Prostate gland (tissue), 2 donors: ENCODE measurements at regions not wholly inside any gene's neighbourhood (a gene's known extent, or its start where the extent isn't known, plus 50 kb on each side); places are given as distances from the start of the nearest gene placed in this dataset.

ENCODE experiments used
- DNase-seq: peaks from one replicate; pipeline ENCODE4 v3.0.0-alpha.2; 2019; ENCODE audit warnings: low spot score
- H3K27ac ChIP-seq, 2 donors: fragments of 200-600 bp; sonication (generic); 2 replicates each; pipeline ENCODE4 v1.5.1; 2017 to 2019
- H3K27me3 ChIP-seq: fragments of 200-600 bp; sonication (generic); replicated peaks from 2 replicates; pipeline ENCODE4 v1.5.1; 2019; ENCODE audit not compliant: insufficient read depth
- H3K36me3 ChIP-seq, 2 donors: fragments of 200-600 bp; sonication (generic); 1 replicate in 1 of 2; 2 replicates in 1 of 2; pipeline versions ENCODE4 v1.5.1 to v1.8.1; 2017 to 2019
- H3K4me1 ChIP-seq: fragments of 200-600 bp; sonication (generic); replicated peaks from 2 replicates; pipeline ENCODE4 v1.5.1; 2019
- H3K4me3 ChIP-seq, 2 donors: fragments of 200-600 bp; sonication (generic); 2 replicates each; pipeline ENCODE4 v1.5.1; 2017 to 2019
- H3K9me3 ChIP-seq: fragments of 200-600 bp; sonication (generic); 2 replicates; pipeline ENCODE4 v1.5.1; 2017
- POLR2A ChIP-seq: fragments of 450-650 bp; IDR thresholded peaks from one replicate; pipeline ENCODE4 v1.6.1; 2016; ENCODE audit warnings: antibody characterized with exemption, mild to moderate bottlenecking
- POLR2AphosphoS5 ChIP-seq: sonication (generic); formaldehyde crosslinking; IDR thresholded peaks from one replicate; pipeline ENCODE4 v1.6.1; 2017; ENCODE audit warnings: antibody characterized with exemption
- WGBS: methylation state at CpG from one replicate; pipeline ENCODE4 v1.1.5; 2018; 5-methylcytosine and 5-hydroxymethylcytosine counted together
- intact Hi-C: fragments of 100-400 bp; cut with DNase I; formaldehyde crosslinking; loops from one replicate; pipeline ENCODE4 v1.14.2; 2022
- TF ChIP-seq, protein P1 (sequence below), 4 experiments: fragments of 200-600 bp in 2 of 4; fragments of 450-650 bp in 2 of 4; sonication (generic) in 2 of 4; IDR thresholded peaks; 1 replicate in 3 of 4; 2 replicates in 1 of 4; pipeline ENCODE4 v1.5.1; 2016 to 2019; ENCODE audit warnings: antibody characterized with exemption in 4 of 4, mild to moderate bottlenecking in 2 of 4, moderate library complexity in 2 of 4

DNA sequence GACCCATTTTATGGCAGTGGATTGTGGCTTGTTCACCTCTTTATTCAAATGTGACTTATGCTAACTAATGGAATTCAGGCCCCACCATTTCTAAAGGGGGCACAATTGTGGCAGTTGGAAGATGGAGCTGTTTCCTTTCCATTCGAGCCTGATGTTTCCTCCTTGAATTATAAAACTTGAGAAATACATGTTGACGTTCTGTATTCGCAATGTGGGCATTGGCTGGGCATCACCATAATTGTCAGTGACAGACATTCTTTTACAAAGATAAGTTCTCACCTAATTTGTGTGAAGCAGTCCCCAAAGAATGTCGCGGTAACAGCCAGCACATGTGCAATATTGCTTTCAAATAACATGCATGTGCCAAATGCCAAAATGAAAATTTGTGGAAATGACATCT lies 1070.2 kb upstream of the TENM3 start:
- Histone ChIP-seq H3K9me3 (no peaks in the 10 kb centered on the region), H3K27me3 (peaks cover 4% of the 10 kb centered on the region), H3K27ac (no peak overlapping the region), H3K4me3 (no peak overlapping the region), H3K36me3 (no peaks in the 10 kb centered on the region), H3K4me1 (no peaks in the 10 kb centered on the region)
- WGBS = 77% methylated on average over 5 of the region's 5 CpGs
- intact Hi-C loops = no loop called here
- TF ChIP-seq POLR2AphosphoS5 (no peak), POLR2A (no peak)
- TF ChIP-seq, protein P1, sequence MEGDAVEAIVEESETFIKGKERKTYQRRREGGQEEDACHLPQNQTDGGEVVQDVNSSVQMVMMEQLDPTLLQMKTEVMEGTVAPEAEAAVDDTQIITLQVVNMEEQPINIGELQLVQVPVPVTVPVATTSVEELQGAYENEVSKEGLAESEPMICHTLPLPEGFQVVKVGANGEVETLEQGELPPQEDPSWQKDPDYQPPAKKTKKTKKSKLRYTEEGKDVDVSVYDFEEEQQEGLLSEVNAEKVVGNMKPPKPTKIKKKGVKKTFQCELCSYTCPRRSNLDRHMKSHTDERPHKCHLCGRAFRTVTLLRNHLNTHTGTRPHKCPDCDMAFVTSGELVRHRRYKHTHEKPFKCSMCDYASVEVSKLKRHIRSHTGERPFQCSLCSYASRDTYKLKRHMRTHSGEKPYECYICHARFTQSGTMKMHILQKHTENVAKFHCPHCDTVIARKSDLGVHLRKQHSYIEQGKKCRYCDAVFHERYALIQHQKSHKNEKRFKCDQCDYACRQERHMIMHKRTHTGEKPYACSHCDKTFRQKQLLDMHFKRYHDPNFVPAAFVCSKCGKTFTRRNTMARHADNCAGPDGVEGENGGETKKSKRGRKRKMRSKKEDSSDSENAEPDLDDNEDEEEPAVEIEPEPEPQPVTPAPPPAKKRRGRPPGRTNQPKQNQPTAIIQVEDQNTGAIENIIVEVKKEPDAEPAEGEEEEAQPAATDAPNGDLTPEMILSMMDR (IDR thresholded peaks at IDR 0.05) = no peak
- no peak for DNase-seq

DNA sequence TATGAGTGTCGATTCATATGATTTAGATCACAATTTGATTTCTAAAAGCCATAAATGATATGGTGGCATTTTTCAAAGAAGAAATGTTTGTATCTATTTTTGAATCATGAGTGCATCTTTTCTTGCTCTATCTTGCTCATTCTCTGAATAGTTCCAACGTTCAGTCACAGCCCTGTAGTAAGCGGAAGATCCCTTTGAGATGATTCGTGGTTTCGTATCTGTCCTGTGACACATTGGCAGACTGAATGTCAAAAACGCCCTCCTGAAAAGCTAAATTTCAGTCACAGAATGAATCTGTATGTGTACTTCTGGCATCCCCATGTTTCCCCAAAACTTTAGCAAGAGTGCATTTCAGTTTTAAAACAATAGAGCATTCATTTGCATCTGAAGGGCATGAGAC lies 1066.9 kb upstream of the TENM3 start:
- intact Hi-C loops = no loop called here
- TF ChIP-seq POLR2A (no peak), POLR2AphosphoS5 (no peak)
- TF ChIP-seq, protein P1 (IDR thresholded peaks at IDR 0.05) = no peak
- no peak overlapping the region for H3K4me3 ChIP-seq
- H3K4me1 ChIP-seq = no peaks in the 10 kb centered on the region
- no peaks in the 10 kb centered on the region for H3K27me3 ChIP-seq
- no peak for DNase-seq
- H3K36me3 ChIP-seq = no peaks in the 10 kb centered on the region
- WGBS = 91% methylated on average over 6 of the region's 6 CpGs
- H3K9me3 ChIP-seq = no peaks in the 10 kb centered on the region
- H3K27ac ChIP-seq = no peak overlapping the region

DNA sequence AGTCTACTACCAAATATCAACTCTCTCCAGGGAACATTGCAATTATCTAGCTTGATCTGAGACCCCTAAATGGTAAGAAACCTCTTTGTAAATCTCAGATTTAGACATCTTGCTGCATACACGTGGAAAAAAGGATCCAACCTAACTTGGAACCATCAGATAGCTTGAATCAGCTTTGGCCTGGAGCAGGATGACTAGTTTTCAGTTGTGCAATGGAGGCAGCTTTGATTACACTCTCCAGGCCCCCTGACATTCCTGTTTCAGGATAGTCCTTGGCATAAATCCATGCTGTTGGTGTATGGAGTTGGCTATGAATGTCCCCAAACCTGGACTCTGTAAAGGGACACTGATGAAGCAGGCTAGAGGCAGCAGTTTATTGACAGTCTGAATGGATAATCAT lies 1061.9 kb upstream of the TENM3 start:
- Histone ChIP-seq H3K27me3 (no peaks in the 10 kb centered on the region), H3K9me3 (no peaks in the 10 kb centered on the region), H3K4me1 (no peaks in the 10 kb centered on the region), H3K27ac (no peak overlapping the region), H3K36me3 (no peaks in the 10 kb centered on the region), H3K4me3 (no peak overlapping the region)
- WGBS = 29% methylated on average over 1 of the region's 1 CpG
- no peak for TF ChIP-seq POLR2A
- TF ChIP-seq POLR2AphosphoS5 = no peak
- TF ChIP-seq, protein P1 (IDR thresholded peaks at IDR 0.05) = no peak
- no peak for DNase-seq
- intact Hi-C loops = no loop called here

DNA sequence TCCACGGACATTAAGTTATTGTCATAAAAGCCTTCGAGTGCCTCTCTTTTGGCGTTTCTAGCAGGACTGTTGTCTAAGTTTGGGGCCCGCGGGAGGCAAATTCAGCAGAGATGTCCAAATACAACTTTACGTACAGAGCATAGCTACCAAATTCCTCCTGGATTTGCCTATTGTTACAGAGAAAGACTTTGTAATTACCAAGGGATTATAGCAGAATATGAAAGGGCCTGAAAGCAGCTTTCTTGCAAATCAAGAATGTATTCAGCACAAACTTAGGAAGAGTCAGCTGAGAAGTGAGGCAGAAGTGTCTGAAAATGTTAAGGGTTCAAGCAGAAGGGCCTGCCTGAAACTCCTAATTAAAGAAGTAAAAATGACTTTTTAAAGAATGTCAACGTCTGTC lies 1053.5 kb upstream of the TENM3 start:
- Histone ChIP-seq H3K9me3 (no peaks in the 10 kb centered on the region), H3K4me1 (no peaks in the 10 kb centered on the region), H3K27me3 (no peaks in the 10 kb centered on the region), H3K36me3 (no peaks in the 10 kb centered on the region), H3K27ac (no peak overlapping the region), H3K4me3 (no peak overlapping the region)
- intact Hi-C loops = no loop called here
- TF ChIP-seq POLR2AphosphoS5 = no peak
- 58% methylated on average over 7 of the region's 7 CpGs for WGBS
- DNase-seq = no peak

DNA sequence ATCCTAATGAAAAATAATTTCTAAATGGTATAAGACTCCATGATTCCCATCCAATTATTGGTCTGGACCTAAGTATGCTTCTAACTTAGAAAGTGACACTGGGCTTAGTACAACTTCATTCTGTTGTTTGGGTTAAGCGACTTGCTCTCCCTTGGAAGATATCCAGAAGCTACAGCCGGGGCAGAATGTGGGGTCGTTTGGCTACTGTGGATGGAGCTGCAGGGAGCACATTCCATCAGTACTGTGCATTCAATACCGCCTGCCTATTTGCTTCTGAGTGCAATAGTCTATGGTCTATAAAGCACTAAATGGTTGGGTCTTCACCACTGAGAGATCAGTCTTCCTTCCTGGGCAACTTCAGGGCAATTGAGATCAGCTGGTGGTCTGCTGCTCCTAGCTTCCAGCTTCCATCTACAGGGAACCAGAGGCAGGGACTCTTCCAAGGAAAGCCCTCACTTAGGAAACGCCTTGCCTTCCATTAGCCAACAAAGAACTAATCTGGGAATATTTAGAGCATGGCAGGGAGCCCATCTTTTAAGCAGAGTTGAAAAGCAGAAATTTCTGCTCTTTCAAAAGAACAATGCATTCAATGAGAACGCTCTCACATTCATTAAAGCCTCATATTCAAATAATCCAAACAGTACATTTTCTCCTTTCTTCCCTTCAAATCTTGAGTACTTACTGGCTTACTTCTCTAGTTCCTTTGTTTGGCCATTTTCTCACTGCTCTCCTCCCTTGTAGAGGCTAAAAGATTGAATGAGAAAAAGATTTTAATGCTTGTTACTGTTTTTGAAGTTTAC lies 1049.9 kb upstream of the TENM3 start:
- Histone ChIP-seq H3K27me3 (no peaks in the 10 kb centered on the region), H3K9me3 (no peaks in the 10 kb centered on the region), H3K27ac (no peak overlapping the region), H3K4me3 (no peak overlapping the region), H3K36me3 (no peaks in the 10 kb centered on the region), H3K4me1 (no peaks in the 10 kb centered on the region)
- intact Hi-C loops = no loop called here
- DNase-seq = no peak
- TF ChIP-seq POLR2AphosphoS5 (no peak), POLR2A (no peak)
- 35% methylated on average over 6 of the region's 6 CpGs for WGBS

DNA sequence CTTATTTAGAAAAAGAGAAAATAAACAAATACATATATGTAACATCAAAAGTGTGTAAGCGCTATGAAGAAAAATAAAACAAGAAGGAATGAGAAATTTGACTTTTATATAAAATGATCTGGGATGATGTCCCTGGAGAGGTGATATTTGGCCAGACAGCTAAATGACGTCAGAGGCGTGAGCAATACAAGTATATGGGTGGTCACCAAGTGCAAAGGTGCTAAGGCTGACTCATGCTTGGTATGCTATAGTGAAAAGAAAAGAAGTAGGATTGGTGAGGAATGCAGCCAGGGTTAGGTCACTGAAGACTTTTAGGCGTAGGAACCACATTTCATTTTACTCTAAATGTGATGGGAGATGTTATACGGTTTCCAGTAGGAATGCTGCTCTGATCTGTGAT lies 1049.1 kb upstream of the TENM3 start:
- TF ChIP-seq POLR2AphosphoS5 (no peak), POLR2A (no peak)
- TF ChIP-seq, protein P1 (IDR thresholded peaks at IDR 0.05) = no peak
- Histone ChIP-seq H3K4me1 (no peaks in the 10 kb centered on the region), H3K4me3 (no peak overlapping the region), H3K27ac (no peak overlapping the region), H3K36me3 (no peaks in the 10 kb centered on the region), H3K9me3 (no peaks in the 10 kb centered on the region), H3K27me3 (no peaks in the 10 kb centered on the region)
- 84% methylated on average over 5 of the region's 5 CpGs for WGBS
- no peak for DNase-seq
- intact Hi-C loops = no loop called here
